Lower lobe of right lung (tissue), 2 donors: ENCODE measurements at regions not wholly inside any gene's neighbourhood (a gene's known extent, or its start where the extent isn't known, plus 50 kb on each side); places are given as distances from the start of the nearest gene placed in this dataset.

ENCODE experiments used
- ATAC-seq, 2 donors: fragments of 200-7000 bp; cut with Tn5 transposase; one replicate each; pipeline ENCODE4 v1.9.1; 2020 to 2022; ENCODE audit warnings: mild to moderate bottlenecking in 2 of 2, moderate library complexity in 2 of 2
- DNase-seq: peaks from one replicate; pipeline ENCODE4 v3.0.0-alpha.2; 2020
- H3K27ac ChIP-seq: fragments of 200-600 bp; one replicate; pipeline ENCODE4 v1.8.0; 2022
- H3K27me3 ChIP-seq: fragments of 200-600 bp; one replicate; pipeline ENCODE4 v1.8.0; 2022; ENCODE audit warnings: low read depth
- H3K36me3 ChIP-seq: fragments of 200-600 bp; one replicate; pipeline ENCODE4 v1.8.0; 2022; ENCODE audit warnings: mild to moderate bottlenecking
- H3K4me1 ChIP-seq: fragments of 200-600 bp; one replicate; pipeline ENCODE4 v1.8.0; 2022
- H3K4me3 ChIP-seq: fragments of 200-600 bp; one replicate; pipeline ENCODE4 v1.8.0; 2022; ENCODE audit warnings: mild to moderate bottlenecking
- H3K9me3 ChIP-seq: fragments of 200-600 bp; one replicate; pipeline ENCODE4 v1.8.0; 2022
- intact Hi-C: fragments of 100-400 bp; cut with DNase I; formaldehyde crosslinking; loops from one replicate; pipeline ENCODE4 v1.11.0; 2022
- TF ChIP-seq, protein P1 (sequence below): fragments of 200-600 bp; IDR thresholded peaks from one replicate; pipeline ENCODE4 v1.8.0; 2022; ENCODE audit warnings: antibody characterized with exemption, mild to moderate bottlenecking
- donor health status: DM: no; HTN: yes; CAD: no; lungs with severe emphysema.

DNA sequence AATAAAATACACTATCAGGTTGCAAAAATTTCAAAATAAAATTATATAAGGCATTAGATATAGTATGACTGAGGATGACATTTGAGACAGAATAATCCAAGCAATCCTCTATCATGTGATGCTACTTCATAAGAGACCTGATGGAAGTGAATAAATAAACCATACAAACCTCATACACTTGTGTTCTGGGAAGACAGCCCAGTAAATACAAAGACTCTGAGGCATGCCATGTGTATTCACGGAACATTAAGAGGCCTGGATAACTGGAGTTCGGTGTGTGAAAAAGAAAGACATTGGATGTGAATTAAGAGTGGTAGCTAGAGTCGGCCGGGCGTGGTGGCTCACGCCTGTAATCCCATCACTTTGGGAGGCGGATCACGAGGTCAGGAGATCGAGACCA lies 364.2 kb downstream of the ADAM29 start:
- DNase-seq (no peak), ATAC-seq (peak; percentile 41 to 43)
- TF ChIP-seq, protein P1, sequence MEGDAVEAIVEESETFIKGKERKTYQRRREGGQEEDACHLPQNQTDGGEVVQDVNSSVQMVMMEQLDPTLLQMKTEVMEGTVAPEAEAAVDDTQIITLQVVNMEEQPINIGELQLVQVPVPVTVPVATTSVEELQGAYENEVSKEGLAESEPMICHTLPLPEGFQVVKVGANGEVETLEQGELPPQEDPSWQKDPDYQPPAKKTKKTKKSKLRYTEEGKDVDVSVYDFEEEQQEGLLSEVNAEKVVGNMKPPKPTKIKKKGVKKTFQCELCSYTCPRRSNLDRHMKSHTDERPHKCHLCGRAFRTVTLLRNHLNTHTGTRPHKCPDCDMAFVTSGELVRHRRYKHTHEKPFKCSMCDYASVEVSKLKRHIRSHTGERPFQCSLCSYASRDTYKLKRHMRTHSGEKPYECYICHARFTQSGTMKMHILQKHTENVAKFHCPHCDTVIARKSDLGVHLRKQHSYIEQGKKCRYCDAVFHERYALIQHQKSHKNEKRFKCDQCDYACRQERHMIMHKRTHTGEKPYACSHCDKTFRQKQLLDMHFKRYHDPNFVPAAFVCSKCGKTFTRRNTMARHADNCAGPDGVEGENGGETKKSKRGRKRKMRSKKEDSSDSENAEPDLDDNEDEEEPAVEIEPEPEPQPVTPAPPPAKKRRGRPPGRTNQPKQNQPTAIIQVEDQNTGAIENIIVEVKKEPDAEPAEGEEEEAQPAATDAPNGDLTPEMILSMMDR, result no peak
- H3K9me3 ChIP-seq, result no peaks in the 10 kb centered on the region
- H3K4me1 ChIP-seq, result no peaks in the 10 kb centered on the region
- no peaks in the 10 kb centered on the region for H3K36me3 ChIP-seq
- no peak overlapping the region for H3K27ac ChIP-seq
- no peak overlapping the region for H3K4me3 ChIP-seq
- no peaks in the 10 kb centered on the region for H3K27me3 ChIP-seq
- intact Hi-C loops, result no loop called here

DNA sequence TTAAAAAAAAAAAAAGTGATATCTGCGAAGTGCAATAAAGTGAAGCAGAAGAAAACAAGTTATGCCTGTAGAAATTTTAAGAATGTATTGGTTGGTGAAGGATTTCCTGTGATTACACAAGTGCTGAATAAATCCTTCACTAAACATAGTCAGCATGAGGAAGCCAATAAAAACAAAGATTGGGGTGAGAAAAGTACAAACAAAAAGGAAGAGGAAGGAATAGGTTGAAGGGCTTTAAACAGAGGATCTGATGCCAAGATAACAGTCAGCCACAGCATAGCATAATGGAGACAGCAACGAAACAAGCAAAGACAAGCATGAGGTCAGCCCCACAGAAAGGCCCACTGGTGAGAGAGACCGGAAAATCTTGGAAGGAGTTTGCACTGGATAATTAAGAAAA lies 372.2 kb downstream of the ADAM29 start:
- no peak overlapping the region for H3K27ac ChIP-seq

DNA sequence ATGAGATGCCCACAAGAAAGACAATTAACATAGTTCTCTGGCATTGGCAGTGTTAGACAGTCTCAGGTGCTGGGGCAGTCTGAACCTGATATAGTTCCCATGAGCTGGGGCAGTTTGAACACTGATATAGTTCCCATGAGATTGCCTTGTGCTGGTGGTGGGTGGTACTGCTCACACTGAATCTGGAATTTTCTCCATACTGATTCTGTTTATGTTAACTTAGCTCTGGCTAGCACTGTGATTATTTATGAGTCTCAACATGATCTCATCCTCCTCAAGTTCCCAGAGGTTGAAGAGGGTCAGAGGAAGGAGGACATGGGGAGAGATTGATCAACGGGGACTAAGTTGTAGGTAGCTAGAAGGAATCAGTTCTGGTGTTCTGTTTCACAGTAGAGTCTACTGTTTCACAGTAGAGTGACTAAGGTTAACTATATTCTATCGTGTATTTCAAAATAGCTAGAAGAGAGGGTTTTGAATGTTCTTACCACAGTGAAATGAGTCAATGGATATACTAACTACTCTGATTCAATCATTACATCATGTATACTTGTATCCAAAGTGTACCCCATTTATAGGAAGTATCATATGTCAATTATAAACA lies 379.9 kb downstream of the ADAM29 start:
- intact Hi-C loops, result no loop called here
- Histone ChIP-seq H3K27ac (no peak overlapping the region), H3K4me1 (no peaks in the 10 kb centered on the region), H3K36me3 (no peaks in the 10 kb centered on the region), H3K27me3 (no peaks in the 10 kb centered on the region), H3K9me3 (no peaks in the 10 kb centered on the region), H3K4me3 (no peak overlapping the region)
- no peak for ATAC-seq
- TF ChIP-seq, protein P1, result no peak
- DNase-seq, result no peak

More for the DNA sequence above, 372.2 kb downstream of the ADAM29 start:
- ATAC-seq (no peak), DNase-seq (no peak)
- no peaks in the 10 kb centered on the region for H3K27me3 ChIP-seq
- H3K4me1 ChIP-seq, result no peaks in the 10 kb centered on the region
- intact Hi-C loops, result no loop called here
- no peak overlapping the region for H3K4me3 ChIP-seq
- H3K9me3 ChIP-seq, result no peaks in the 10 kb centered on the region
- no peaks in the 10 kb centered on the region for H3K36me3 ChIP-seq
- TF ChIP-seq, protein P1, result no peak

DNA sequence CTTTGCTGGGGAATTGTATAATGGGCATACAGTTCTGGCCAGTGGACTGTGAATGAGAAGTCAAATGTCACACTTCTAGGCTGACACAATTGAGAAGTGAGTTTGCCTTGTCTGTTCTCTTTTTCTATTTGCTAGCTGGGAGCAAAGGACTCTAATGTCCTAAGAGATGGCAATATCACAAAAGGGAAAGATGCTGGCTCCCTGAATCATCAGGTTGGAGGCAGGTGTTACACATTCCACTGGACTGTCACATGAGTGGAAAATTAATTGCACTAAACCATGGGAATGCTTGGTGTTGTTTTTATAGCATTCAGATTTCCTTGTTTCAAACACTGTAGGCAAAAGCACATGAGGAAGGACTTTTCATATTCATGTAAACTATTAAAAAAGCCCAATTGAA lies 388.3 kb downstream of the ADAM29 start:
- H3K9me3 ChIP-seq, result no peaks in the 10 kb centered on the region
- DNase-seq (no peak), ATAC-seq (no peak)
- intact Hi-C loops, result no loop called here
- no peaks in the 10 kb centered on the region for H3K4me1 ChIP-seq
- TF ChIP-seq, protein P1, result no peak
- H3K36me3 ChIP-seq, result no peaks in the 10 kb centered on the region
- H3K27me3 ChIP-seq, result no peaks in the 10 kb centered on the region
- no peak overlapping the region for H3K27ac ChIP-seq
- no peak overlapping the region for H3K4me3 ChIP-seq

DNA sequence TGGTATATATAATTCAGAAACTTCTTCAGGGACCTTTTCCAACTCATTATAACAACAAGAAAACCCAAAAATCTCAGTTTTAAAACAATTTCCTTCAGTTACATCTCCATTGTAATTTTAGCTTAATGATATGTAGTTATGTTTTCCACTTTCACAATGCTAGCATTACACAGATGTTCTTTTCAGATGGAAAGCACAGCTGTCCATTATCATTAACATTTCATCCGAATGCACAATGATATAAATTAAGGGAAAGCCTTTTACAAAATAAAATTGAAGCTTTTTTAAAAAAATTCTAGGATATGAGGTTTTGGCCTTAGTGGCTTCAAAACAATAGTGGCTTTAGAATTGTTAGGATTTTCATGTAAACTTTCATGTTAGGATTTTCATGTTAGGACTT lies 389.2 kb downstream of the ADAM29 start:
- Histone ChIP-seq H3K4me1 (no peaks in the 10 kb centered on the region), H3K4me3 (no peak overlapping the region), H3K9me3 (no peaks in the 10 kb centered on the region), H3K27ac (no peak overlapping the region), H3K27me3 (no peaks in the 10 kb centered on the region), H3K36me3 (no peaks in the 10 kb centered on the region)
- TF ChIP-seq, protein P1, result no peak
- no peak for ATAC-seq
- intact Hi-C loops, result no loop called here
- no peak for DNase-seq
